ENCODE measurements at regions not wholly inside any gene's neighbourhood (a gene's known extent, or its start where the extent isn't known, plus 50 kb on each side); places are given as distances from the start of the nearest gene placed in this dataset.

GRCh38 chrX:76228499-76228898, 55.6 kb downstream of the PBDC1 start:
- DNase-seq, result no peak

- DNase-seq, result no peak
These were observed 76.0 kb downstream of the PBDC1 start for GRCh38 chrX:76248901-76249300.

GRCh38 chrX:76253432-76253831, 80.6 kb downstream of the PBDC1 start:
- peak in 12 of 58 donors; percentile 0 to 10 (median 2) for DNase-seq

GRCh38 chrX:76279007-76279406, 106.1 kb downstream of the PBDC1 start:
- DNase-seq, result peak in 31 of 58 donors; percentile 0 to 24 (median 1)
